ENCODE measurements at regions not wholly inside any gene's neighbourhood (a gene's known extent, or its start where the extent isn't known, plus 50 kb on each side); places are given as distances from the start of the nearest gene placed in this dataset.

GRCh38 chr2:2739231-2739795 is 408.2 kb upstream of the MYT1L start:
- H3K4me1 Mint-ChIP-seq, result no peaks in the 10 kb centered on the region
- intact Hi-C loops (cut with micrococcal nuclease), result no loop called here
- no peak for ATAC-seq (ENCODE audit: low read depth)
- no peak overlapping the region for H3K4me3 Mint-ChIP-seq
- no peak overlapping the region for H3K27ac Mint-ChIP-seq
- POLR2A ChIA-PET, result no interaction called here
- peaks cover 5% of the 10 kb centered on the region for H3K9me3 Mint-ChIP-seq
- H3K27me3 Mint-ChIP-seq, result no peaks in the 10 kb centered on the region
- H3K36me3 Mint-ChIP-seq (ENCODE audit: low read depth), result no peaks in the 10 kb centered on the region
- no peak for DNase-seq
- TF ChIP-seq, protein P1, sequence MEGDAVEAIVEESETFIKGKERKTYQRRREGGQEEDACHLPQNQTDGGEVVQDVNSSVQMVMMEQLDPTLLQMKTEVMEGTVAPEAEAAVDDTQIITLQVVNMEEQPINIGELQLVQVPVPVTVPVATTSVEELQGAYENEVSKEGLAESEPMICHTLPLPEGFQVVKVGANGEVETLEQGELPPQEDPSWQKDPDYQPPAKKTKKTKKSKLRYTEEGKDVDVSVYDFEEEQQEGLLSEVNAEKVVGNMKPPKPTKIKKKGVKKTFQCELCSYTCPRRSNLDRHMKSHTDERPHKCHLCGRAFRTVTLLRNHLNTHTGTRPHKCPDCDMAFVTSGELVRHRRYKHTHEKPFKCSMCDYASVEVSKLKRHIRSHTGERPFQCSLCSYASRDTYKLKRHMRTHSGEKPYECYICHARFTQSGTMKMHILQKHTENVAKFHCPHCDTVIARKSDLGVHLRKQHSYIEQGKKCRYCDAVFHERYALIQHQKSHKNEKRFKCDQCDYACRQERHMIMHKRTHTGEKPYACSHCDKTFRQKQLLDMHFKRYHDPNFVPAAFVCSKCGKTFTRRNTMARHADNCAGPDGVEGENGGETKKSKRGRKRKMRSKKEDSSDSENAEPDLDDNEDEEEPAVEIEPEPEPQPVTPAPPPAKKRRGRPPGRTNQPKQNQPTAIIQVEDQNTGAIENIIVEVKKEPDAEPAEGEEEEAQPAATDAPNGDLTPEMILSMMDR (IDR thresholded peaks at IDR 0.05), result no peak
- CTCF ChIA-PET, result no interaction called here

DNA sequence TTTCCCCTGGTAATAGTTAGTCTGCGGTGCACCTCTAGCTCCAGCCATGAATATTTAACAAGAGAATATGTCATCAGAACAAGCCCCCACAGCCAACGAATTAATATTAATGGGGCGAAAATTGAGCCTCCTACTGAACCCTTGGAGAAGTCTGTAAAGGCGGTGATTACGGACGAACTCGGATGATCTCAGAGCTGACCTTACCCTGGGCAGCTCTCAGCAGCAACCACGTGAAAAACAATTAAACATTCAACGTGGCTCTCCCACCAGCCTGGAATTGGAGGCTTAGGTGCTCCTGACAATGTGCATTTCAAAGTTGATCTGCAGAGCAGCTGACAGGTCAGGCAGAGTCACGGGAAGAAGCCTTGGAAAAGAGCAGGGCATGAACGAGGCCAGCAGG is 407.6 kb upstream of the MYT1L start:
- DNase-seq (no peak), ATAC-seq (ENCODE audit: low read depth) (no peak)
- Mint-ChIP-seq H3K4me3 (no peak overlapping the region), H3K27me3 (no peaks in the 10 kb centered on the region), H3K4me1 (no peaks in the 10 kb centered on the region), H3K9me3 (peaks cover 5% of the 10 kb centered on the region), H3K27ac (no peak overlapping the region), H3K36me3 (ENCODE audit: low read depth) (no peaks in the 10 kb centered on the region)
- intact Hi-C loops (cut with micrococcal nuclease), result no loop called here
- POLR2A ChIA-PET, result no interaction called here
- CTCF ChIA-PET, result no interaction called here
- TF ChIP-seq, protein P1 (IDR thresholded peaks at IDR 0.05), result no peak

DNA sequence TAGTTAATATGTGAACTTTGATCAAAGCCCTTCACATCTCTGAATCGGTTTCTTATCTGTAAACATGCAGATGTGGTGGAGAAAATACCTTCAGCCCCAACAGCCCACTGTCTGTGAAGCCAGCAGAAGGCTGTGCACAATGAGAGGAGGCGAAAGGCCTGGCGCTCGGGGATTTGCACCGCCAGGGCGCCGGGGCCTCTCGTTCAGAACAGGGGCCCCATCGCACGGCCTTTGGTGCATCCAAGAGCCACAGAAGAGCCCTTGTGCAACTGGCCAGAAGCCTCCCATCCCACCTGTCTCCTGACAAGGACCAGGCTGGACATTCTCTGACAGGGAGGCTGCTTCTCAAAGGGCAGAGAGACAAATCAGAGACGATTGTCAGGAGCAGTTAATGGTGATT is 407.2 kb upstream of the MYT1L start:
- H3K27me3 Mint-ChIP-seq, result no peaks in the 10 kb centered on the region
- CTCF ChIA-PET, result no interaction called here
- POLR2A ChIA-PET, result no interaction called here
- intact Hi-C loops (cut with micrococcal nuclease), result no loop called here
- TF ChIP-seq, protein P1 (IDR thresholded peaks at IDR 0.05), result no peak
- no peak for DNase-seq
- no peaks in the 10 kb centered on the region for H3K36me3 Mint-ChIP-seq (ENCODE audit: low read depth)
- H3K9me3 Mint-ChIP-seq, result peaks cover 5% of the 10 kb centered on the region
- no peak overlapping the region for H3K27ac Mint-ChIP-seq
- no peak overlapping the region for H3K4me3 Mint-ChIP-seq
- no peak for ATAC-seq (ENCODE audit: low read depth)
- H3K4me1 Mint-ChIP-seq, result no peaks in the 10 kb centered on the region

- intact Hi-C loops (cut with micrococcal nuclease), result no loop called here
- ChIA-PET POLR2A (no interaction called here), CTCF (no interaction called here)
- H3K4me1 Mint-ChIP-seq, result no peaks in the 10 kb centered on the region
- no peak for ATAC-seq (ENCODE audit: low read depth)
- peaks cover 2% of the 10 kb centered on the region for H3K9me3 Mint-ChIP-seq
- H3K27me3 Mint-ChIP-seq, result no peaks in the 10 kb centered on the region
- H3K27ac Mint-ChIP-seq, result no peak overlapping the region
- no peak overlapping the region for H3K4me3 Mint-ChIP-seq
- DNase-seq, result no peak
- TF ChIP-seq, protein P1 (IDR thresholded peaks at IDR 0.05), result no peak
- H3K36me3 Mint-ChIP-seq (ENCODE audit: low read depth), result no peaks in the 10 kb centered on the region
Observed at GRCh38 chr2:2735041-2735440, 404.0 kb upstream of the MYT1L start.

GRCh38 chr2:2734308-2734707 is 403.2 kb upstream of the MYT1L start:
- intact Hi-C loops (cut with micrococcal nuclease), result no loop called here
- Mint-ChIP-seq H3K9me3 (no peaks in the 10 kb centered on the region), H3K27ac (no peak overlapping the region), H3K4me1 (no peaks in the 10 kb centered on the region), H3K36me3 (ENCODE audit: low read depth) (no peaks in the 10 kb centered on the region), H3K27me3 (no peaks in the 10 kb centered on the region), H3K4me3 (no peak overlapping the region)
- ATAC-seq (ENCODE audit: low read depth) (no peak), DNase-seq (no peak)
- CTCF ChIA-PET, result no interaction called here
- POLR2A ChIA-PET, result no interaction called here
- TF ChIP-seq, protein P1 (IDR thresholded peaks at IDR 0.05), result no peak
